DND-41 (cell line): ENCODE measurements at regions not wholly inside any gene's neighbourhood (a gene's known extent, or its start where the extent isn't known, plus 50 kb on each side); places are given as distances from the start of the nearest gene placed in this dataset.

Experiments used
- CTCF ChIP-seq: IDR thresholded peaks from 2 replicates; pipeline ENCODE4 v1.5.1; 2012; ENCODE audit warnings: borderline replicate concordance, low read length, moderate library complexity, mild to moderate bottlenecking; ENCODE audit not compliant: poor library complexity, severe bottlenecking; ENCODE audit errors: extremely low read depth
- EZH2 ChIP-seq: IDR thresholded peaks from 3 replicates; pipeline ENCODE4 v1.6.1; 2012; ENCODE audit warnings: borderline replicate concordance, low read depth, mild to moderate bottlenecking, moderate library complexity, low read length, inconsistent platforms; ENCODE audit not compliant: severe bottlenecking

- TF ChIP-seq CTCF (no peak), EZH2 (no peak)
Observed at GRCh38 chr12:65616022-65616421, 208.3 kb upstream of the HMGA2 start.
